ENCODE measurements at regions not wholly inside any gene's neighbourhood (a gene's known extent, or its start where the extent isn't known, plus 50 kb on each side); places are given as distances from the start of the nearest gene placed in this dataset.

DNA sequence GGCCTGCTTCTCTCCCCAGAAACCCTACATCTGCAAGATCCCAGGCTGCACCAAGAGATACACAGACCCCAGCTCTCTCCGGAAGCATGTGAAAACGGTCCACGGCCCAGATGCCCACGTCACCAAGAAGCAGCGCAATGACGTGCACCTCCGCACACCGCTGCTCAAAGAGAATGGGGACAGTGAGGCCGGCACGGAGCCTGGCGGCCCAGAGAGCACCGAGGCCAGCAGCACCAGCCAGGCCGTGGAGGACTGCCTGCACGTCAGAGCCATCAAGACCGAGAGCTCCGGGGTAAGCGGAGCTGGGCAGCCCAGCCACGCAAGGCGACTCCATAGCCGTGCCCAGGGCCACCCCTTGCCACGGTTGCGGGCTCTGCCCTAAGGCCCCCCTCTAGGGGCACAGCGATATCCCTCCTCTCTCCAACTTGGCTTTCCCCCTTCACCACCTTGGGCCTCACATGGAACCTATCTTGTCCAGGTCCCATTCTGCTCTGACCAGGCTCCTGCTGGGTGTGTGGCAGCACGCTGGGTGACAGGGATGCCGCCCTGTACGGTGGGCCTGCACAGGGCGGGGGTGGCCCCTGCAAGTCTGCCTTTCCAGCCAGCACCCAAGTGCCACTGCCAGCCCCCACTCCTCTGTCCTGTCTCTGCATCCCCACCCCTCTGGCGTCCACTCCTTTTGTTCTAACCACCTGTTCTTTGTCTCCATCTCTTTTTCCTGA is 248.9 kb downstream of the GLI2 start:
- DNase-seq (ENCODE audit: low spot score in 2 of 2) = no peak
- H3K4me3 ChIP-seq = no peak overlapping the region
- WGBS, 2 donors = 93 to 96% methylated on average over 28 of the region's 28 CpGs
- H3K27me3 ChIP-seq = no peaks in the 10 kb centered on the region
- H3K9me3 ChIP-seq = no peaks in the 10 kb centered on the region
- H3K36me3 ChIP-seq = peaks cover 0 to 82% (median 0%) of the 10 kb centered on the region in 3 donors
- H3K4me1 ChIP-seq = no peaks in the 10 kb centered on the region
- H3K27ac ChIP-seq = no peak overlapping the region
- TF ChIP-seq POLR2A (IDR thresholded peaks at IDR 0.05) = no peak
- no peak for TF ChIP-seq EP300 (IDR thresholded peaks at IDR 0.05)
- no peak for TF ChIP-seq CTCF (IDR thresholded peaks at IDR 0.05)

DNA sequence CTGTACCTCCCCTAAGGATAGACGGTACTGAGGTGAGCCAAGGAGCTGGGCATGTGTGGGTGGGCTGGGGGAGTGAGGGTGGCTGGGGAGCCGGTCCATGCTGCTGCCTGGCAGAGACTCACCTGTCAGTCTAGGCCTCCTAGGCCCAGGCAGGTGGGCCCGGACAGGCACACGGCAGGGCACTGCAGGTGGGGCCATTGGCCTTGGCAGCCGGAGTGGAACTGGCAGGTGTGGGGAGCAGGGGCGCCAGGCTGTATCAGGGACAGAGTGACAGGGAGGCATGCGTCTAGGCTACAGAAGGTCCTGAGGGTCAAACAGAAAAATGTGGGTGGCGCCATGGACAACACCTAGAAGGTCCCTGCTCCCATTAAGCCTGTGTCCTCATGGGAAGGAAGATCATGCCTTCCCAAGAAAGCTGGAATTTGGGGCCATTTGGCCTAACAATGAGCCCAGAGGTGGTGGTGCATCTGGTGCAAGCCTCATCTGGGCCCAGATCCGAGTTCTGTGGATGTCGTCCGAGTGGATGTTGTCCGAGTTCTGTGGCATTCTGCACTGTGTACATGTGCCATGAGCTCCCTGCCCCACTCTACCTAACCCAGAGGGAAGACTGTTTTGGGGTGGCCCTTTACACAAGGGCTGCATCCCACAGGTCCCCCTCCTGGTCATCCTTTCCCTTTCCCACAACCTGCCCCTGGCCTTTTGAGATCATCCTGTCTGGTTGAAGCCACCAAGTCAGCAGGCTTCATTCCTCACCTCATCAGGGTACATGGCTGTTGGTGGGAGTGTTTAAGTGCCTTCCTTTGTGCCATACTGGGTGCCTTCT is 249.7 kb downstream of the GLI2 start:
- WGBS, 2 donors = 90 to 91% methylated on average over 12 of the region's 12 CpGs
- TF ChIP-seq POLR2A (IDR thresholded peaks at IDR 0.05) (no peak), CTCF (IDR thresholded peaks at IDR 0.05) (no peak), EP300 (IDR thresholded peaks at IDR 0.05) (no peak)
- Histone ChIP-seq H3K9me3 (no peaks in the 10 kb centered on the region), H3K36me3 (peaks cover 0 to 84% (median 0%) of the 10 kb centered on the region in 3 donors), H3K4me1 (no peaks in the 10 kb centered on the region), H3K4me3 (no peak overlapping the region), H3K27ac (no peak overlapping the region), H3K27me3 (no peaks in the 10 kb centered on the region)
- DNase-seq (ENCODE audit: low spot score in 2 of 2) = no peak

GRCh38 chr2:120985997-120986651 is 250.5 kb downstream of the GLI2 start:
- TF ChIP-seq CTCF (IDR thresholded peaks at IDR 0.05) = no peak
- TF ChIP-seq EP300 (IDR thresholded peaks at IDR 0.05) = no peak
- TF ChIP-seq POLR2A (IDR thresholded peaks at IDR 0.05) = no peak
- no peak overlapping the region for H3K27ac ChIP-seq
- H3K4me3 ChIP-seq = no peak overlapping the region
- H3K27me3 ChIP-seq = no peaks in the 10 kb centered on the region
- no peaks in the 10 kb centered on the region for H3K9me3 ChIP-seq
- H3K36me3 ChIP-seq = peaks cover 0 to 91% (median 0%) of the 10 kb centered on the region in 3 donors
- no peak for DNase-seq (ENCODE audit: low spot score in 2 of 2)
- H3K4me1 ChIP-seq = no peaks in the 10 kb centered on the region
- 92 to 95% methylated on average over 19 to 24 of the region's 27 CpGs for WGBS, 2 donors

DNA sequence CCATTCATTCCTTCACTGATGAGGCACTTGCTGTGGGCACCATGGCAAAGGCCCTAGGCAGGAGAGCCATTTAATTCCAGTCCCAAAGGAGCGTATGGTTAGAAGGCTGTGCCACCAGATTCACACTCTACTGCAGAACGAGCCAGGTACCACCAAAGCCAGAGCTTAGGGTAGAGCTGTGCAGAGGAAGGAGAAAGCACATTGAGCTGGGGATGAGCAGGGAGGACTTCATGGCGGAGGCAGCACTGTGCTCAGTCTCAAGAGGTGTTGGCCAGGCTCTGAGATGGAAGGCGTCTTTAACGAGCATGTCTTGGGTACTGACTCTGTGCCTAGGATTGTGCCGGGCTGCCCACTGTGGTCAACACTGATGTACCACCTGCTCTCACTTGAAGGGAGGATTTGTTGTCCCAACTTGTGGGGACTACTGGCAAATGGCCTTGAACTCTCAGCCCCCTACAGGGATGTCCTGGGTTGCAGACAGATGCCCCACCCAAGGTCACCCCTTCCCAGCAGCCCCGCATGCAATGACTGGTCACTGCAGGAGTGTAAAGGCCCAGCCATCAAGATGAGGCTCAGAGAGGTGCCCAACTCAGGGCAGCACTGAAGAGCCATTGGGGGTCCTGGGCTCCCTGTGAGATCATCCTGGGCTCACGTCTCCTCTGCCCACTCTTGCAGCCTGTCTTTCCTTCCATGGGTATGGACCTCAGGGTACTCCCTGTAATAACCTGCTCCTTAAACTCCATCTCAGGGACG is 251.4 kb downstream of the GLI2 start:
- Histone ChIP-seq H3K27ac (no peak overlapping the region), H3K27me3 (no peaks in the 10 kb centered on the region), H3K4me1 (no peaks in the 10 kb centered on the region), H3K36me3 (peaks cover 0 to 91% (median 0%) of the 10 kb centered on the region in 3 donors), H3K4me3 (no peak overlapping the region), H3K9me3 (no peaks in the 10 kb centered on the region)
- TF ChIP-seq POLR2A (IDR thresholded peaks at IDR 0.05) (no peak), EP300 (IDR thresholded peaks at IDR 0.05) (no peak), CTCF (IDR thresholded peaks at IDR 0.05) (no peak)
- 95 to 97% methylated on average over 8 to 9 of the region's 9 CpGs for WGBS, 2 donors
- no peak for DNase-seq (ENCODE audit: low spot score in 2 of 2)
